IMR-90 (cell line): ENCODE measurements at regions not wholly inside any gene's neighbourhood (a gene's known extent, or its start where the extent isn't known, plus 50 kb on each side); places are given as distances from the start of the nearest gene placed in this dataset.
A peak's percentile ranks its signal among the peaks of the same experiment; 100 is the strongest.

Source experiments
- ATAC-seq: fragments of 200-7000 bp; cut with Tn5 transposase; 2 replicates; pipeline ENCODE4 v1.9.1; 2020; ENCODE audit warnings: low read depth, mild to moderate bottlenecking, moderate library complexity
- BruUV-seq: library from RNA; stranded (reverse); fragments of 400-500 nt; replicated peaks from 2 replicates; lab custom pipeline; 2021; lab: Mats Ljungman, UMichigan
- CTCF ChIA-PET: fragments of 300-600 bp; formaldehyde crosslinking; extraction: SDS; loops from one replicate; lab custom pipeline; 2021; ENCODE audit warnings: antibody characterized with exemption; lab: Yijun Ruan, JAX
- POLR2A ChIA-PET: fragments of 300-600 bp; sonication (Branson Sonifier 250); formaldehyde crosslinking; loops from one replicate; lab custom pipeline; 2022; ENCODE audit warnings: antibody characterized with exemption; ENCODE audit not compliant: unreplicated experiment; lab: Charles Lee
- DNase-seq: peaks from one replicate; pipeline ENCODE4 v3.0.0; 2013
- H2AFZ ChIP-seq: replicated peaks from 2 replicates; pipeline ENCODE3; 2013; ENCODE audit warnings: low read length, mild to moderate bottlenecking; ENCODE audit not compliant: poor library complexity
- H2AK5ac ChIP-seq: 2 replicates; pipeline ENCODE4 v1.6.1; 2013; ENCODE audit warnings: low read depth, low read length, inconsistent platforms
- H2AK9ac ChIP-seq: replicated peaks from 2 replicates; pipeline ENCODE3; 2013; ENCODE audit warnings: mild to moderate bottlenecking, low read depth, low read length, moderate library complexity; ENCODE audit not compliant: poor library complexity
- H2BK120ac ChIP-seq: 2 replicates; pipeline ENCODE4 v1.6.1; 2013; ENCODE audit warnings: low read depth, low read length, inconsistent platforms
- H2BK15ac ChIP-seq: 3 replicates; pipeline ENCODE4 v1.6.1; 2013; ENCODE audit warnings: low read depth, low read length, inconsistent platforms
- H2BK20ac ChIP-seq: 2 replicates; pipeline ENCODE4 v1.6.1; 2013; ENCODE audit warnings: low read depth, mild to moderate bottlenecking, inconsistent platforms, low read length, moderate library complexity
- H2BK5ac ChIP-seq: 2 replicates; pipeline ENCODE4 v1.6.1; 2013; ENCODE audit warnings: mild to moderate bottlenecking, low read depth, low read length, inconsistent platforms; ENCODE audit not compliant: poor library complexity, severe bottlenecking
- H3K14ac ChIP-seq: replicated peaks from 2 replicates; pipeline ENCODE4 v1.6.1; 2013; ENCODE audit warnings: low read depth, low read length, inconsistent platforms
- H3K18ac ChIP-seq: 2 replicates; pipeline ENCODE4 v1.6.1; 2013; ENCODE audit warnings: low read depth, low read length, control low read depth
- H3K23ac ChIP-seq: 2 replicates; pipeline ENCODE4 v1.6.1; 2013; ENCODE audit warnings: low read depth, low read length, inconsistent platforms
- H3K27ac ChIP-seq: 2 replicates; pipeline ENCODE4 v1.5.1; 2013; ENCODE audit warnings: mild to moderate bottlenecking, control low read depth, low read length; ENCODE audit not compliant: insufficient read depth
- H3K27me3 ChIP-seq: 2 replicates; pipeline ENCODE4 v1.6.1; 2013; ENCODE audit warnings: low read length; ENCODE audit not compliant: control insufficient read depth, insufficient read depth
- H3K36me3 ChIP-seq: 2 replicates; pipeline ENCODE4 v1.6.1; 2013; ENCODE audit warnings: low read length, mixed read lengths; ENCODE audit not compliant: control insufficient read depth, insufficient read depth
- H3K4ac ChIP-seq: 2 replicates; pipeline ENCODE4 v1.6.1; 2013; ENCODE audit warnings: low read depth, low read length, inconsistent platforms
- H3K4me1 ChIP-seq: 2 replicates; pipeline ENCODE4 v1.6.1; 2013; ENCODE audit warnings: low read length, mixed read lengths; ENCODE audit not compliant: control insufficient read depth, insufficient read depth
- H3K4me2 ChIP-seq: 2 replicates; pipeline ENCODE4 v1.6.1; 2013; ENCODE audit warnings: low read depth, mild to moderate bottlenecking, control low read depth, low read length, moderate library complexity
- H3K4me3 ChIP-seq: 2 replicates; pipeline ENCODE4 v1.5.1; 2013; ENCODE audit warnings: low read depth, mild to moderate bottlenecking, control low read depth, low read length, moderate library complexity; ENCODE audit not compliant: insufficient read depth
- H3K56ac ChIP-seq: 2 replicates; pipeline ENCODE4 v1.6.1; 2013; ENCODE audit warnings: low read length, inconsistent platforms; ENCODE audit not compliant: insufficient read depth; ENCODE audit errors: extremely low read depth
- H3K79me1 ChIP-seq, 2 experiments: 2 replicates each; pipeline ENCODE4 v1.6.1; 2013; ENCODE audit warnings: low read length in 2 of 2, inconsistent platforms in 1 of 2, low read depth in 1 of 2
- H3K9ac ChIP-seq: 2 replicates; pipeline ENCODE4 v1.6.1; 2013; ENCODE audit warnings: low read depth, low read length, control low read depth
- H3K9me1 ChIP-seq: 2 replicates; pipeline ENCODE4 v1.6.1; 2013; ENCODE audit warnings: low read length, inconsistent platforms; ENCODE audit not compliant: insufficient read depth
- H3K9me3 ChIP-seq: 2 replicates; pipeline ENCODE4 v1.6.1; 2013; ENCODE audit warnings: low read length; ENCODE audit not compliant: control insufficient read depth, insufficient read depth
- H4K20me1 ChIP-seq: 2 replicates; pipeline ENCODE4 v1.6.1; 2013; ENCODE audit warnings: low read length, inconsistent platforms; ENCODE audit not compliant: insufficient read depth
- H4K5ac ChIP-seq: 2 replicates; pipeline ENCODE4 v1.6.1; 2013; ENCODE audit warnings: mild to moderate bottlenecking, low read depth, low read length, control low read depth
- H4K8ac ChIP-seq, 2 experiments: 2 replicates each; pipeline ENCODE4 v1.6.1; 2013; ENCODE audit warnings: low read depth in 2 of 2, low read length in 2 of 2, control low read depth in 1 of 2, inconsistent platforms in 1 of 2
- H4K91ac ChIP-seq: 2 replicates; pipeline ENCODE4 v1.6.1; 2013; ENCODE audit warnings: low read depth, low read length, inconsistent platforms; ENCODE audit not compliant: insufficient read depth
- CEBPB ChIP-seq: IDR thresholded peaks from 2 replicates; pipeline ENCODE4 v1.6.1; 2012; ENCODE audit warnings: low read depth, low read length, improper control_type of control experiment
- CTCF ChIP-seq: conservative IDR thresholded peaks from 2 replicates; pipeline ENCODE4 v1.5.1; 2012; ENCODE audit warnings: mild to moderate bottlenecking, low read depth, low read length, improper control_type of control experiment
- MAFK ChIP-seq: IDR thresholded peaks from 2 replicates; pipeline ENCODE4 v1.6.1; 2012; ENCODE audit warnings: low read depth, low read length, improper control_type of control experiment
- MAZ ChIP-seq: IDR thresholded peaks from 2 replicates; pipeline ENCODE4 v1.6.1; 2012; ENCODE audit warnings: low read depth, mild to moderate bottlenecking, low read length, improper control_type of control experiment, moderate library complexity, borderline replicate concordance
- MXI1 ChIP-seq: IDR thresholded peaks from 2 replicates; pipeline ENCODE4 v1.6.1; 2012; ENCODE audit warnings: low read depth, mild to moderate bottlenecking, low read length, moderate library complexity, borderline replicate concordance
- NFE2L2 ChIP-seq: fragments of 150-350 bp; IDR thresholded peaks from 2 replicates; pipeline ENCODE4 v1.6.1; 2016; ENCODE audit warnings: low read depth, mild to moderate bottlenecking, low read length
- POLR2A ChIP-seq: IDR thresholded peaks from 2 replicates; pipeline ENCODE4 v1.6.1; 2012; ENCODE audit warnings: mild to moderate bottlenecking, low read depth, low read length
- RAD21 ChIP-seq: IDR thresholded peaks from 2 replicates; pipeline ENCODE4 v1.6.1; 2012; ENCODE audit warnings: low read length, improper control_type of control experiment
- RCOR1 ChIP-seq: IDR thresholded peaks from 2 replicates; pipeline ENCODE4 v1.6.1; 2012; ENCODE audit warnings: mild to moderate bottlenecking, low read length, improper control_type of control experiment; ENCODE audit not compliant: insufficient replicate concordance
- RFX5 ChIP-seq: IDR thresholded peaks from 2 replicates; pipeline ENCODE4 v1.8.0; 2012; ENCODE audit warnings: low read depth, mild to moderate bottlenecking, low read length, moderate library complexity
- USF2 ChIP-seq: fragments of 150-350 bp; IDR thresholded peaks from 2 replicates; pipeline ENCODE4 v1.6.1; 2017; ENCODE audit warnings: mild to moderate bottlenecking, antibody characterized with exemption, low read length, low read depth
- WGBS, 2 experiments: methylation state at CpG; one replicate each; pipeline versions ENCODE4 v1.1.5 to v1.1.7; 2013; ENCODE audit warnings: missing lambda C conversion rate in 2 of 2; ENCODE audit not compliant: insufficient read length in 1 of 2; ENCODE audit errors: extremely low coverage in 2 of 2; 5-methylcytosine and 5-hydroxymethylcytosine counted together
- dilution Hi-C: fragments of 300-500 bp; cut with HindIII; formaldehyde crosslinking; loops from one replicate; pipeline ENCODE4 v1.14.3; 2018; ENCODE audit warnings: low sequenced_read_pairs; ENCODE audit not compliant: unreplicated experiment
- in situ Hi-C: fragments of 300-500 bp; cut with MboI; formaldehyde crosslinking; loops from 3 replicates; pipeline ENCODE4 v1.14.3; 2019; ENCODE audit warnings: low sequenced_read_pairs, inconsistent platforms, mixed read lengths
- intact Hi-C: fragments of 100-400 bp; cut with micrococcal nuclease; formaldehyde crosslinking; loops from 2 replicates; pipeline ENCODE4 v1.10.0; 2022

GRCh38 chr7:92909686-92910475, 73.5 kb upstream of the CDK6 start:
- intact Hi-C loops (loop anchor here (10.0 kb wide), 2 partner anchors 145 to 265 kb away; no protein-coding TSS in a partner anchor), in situ Hi-C loops (no loop called here), dilution Hi-C loops (no loop called here)
- no peak overlapping the region for H2BK120ac ChIP-seq
- no peak overlapping the region for H2BK20ac ChIP-seq
- POLR2A ChIA-PET = no interaction called here
- H3K14ac ChIP-seq = no peak overlapping the region
- H3K4me3 ChIP-seq = no peak overlapping the region
- DNase-seq = no peak
- H4K5ac ChIP-seq = peak overlapping the region; percentile 47; the same call in 1 of the 2 replicates
- H2BK5ac ChIP-seq = no peak overlapping the region
- H3K23ac ChIP-seq = no peak overlapping the region
- no peaks in the 10 kb centered on the region for H4K20me1 ChIP-seq
- H3K18ac ChIP-seq = peak overlapping the region; percentile 85; the same call in 1 of the 2 replicates
- H2AK5ac ChIP-seq = no peak overlapping the region
- H4K91ac ChIP-seq = no peak overlapping the region
- no peak overlapping the region for H2AK9ac ChIP-seq
- no peak overlapping the region for H2AFZ ChIP-seq
- H3K4me2 ChIP-seq = no peak overlapping the region
- no peaks in the 10 kb centered on the region for H3K36me3 ChIP-seq
- H3K27ac ChIP-seq = no peak overlapping the region
- no peak overlapping the region for H3K4ac ChIP-seq
- H3K79me1 ChIP-seq = peaks cover 0 to 1% of the 10 kb centered on the region in 2 experiments; a peak in 1 of 4 replicates
- no peaks in the 10 kb centered on the region for H3K9me3 ChIP-seq
- no CpG with 5 or more reads among the region's 2 CpGs for WGBS, 2 experiments
- TF ChIP-seq CEBPB (no peak), RAD21 (no peak), NFE2L2 (no peak), CTCF (no peak), POLR2A (no peak), MAFK (no peak), MXI1 (no peak), USF2 (no peak), RFX5 (no peak), MAZ (no peak), RCOR1 (no peak)
- H3K4me1 ChIP-seq = peaks cover 1% of the 10 kb centered on the region; the same call in 1 of the 2 replicates
- no peak for ATAC-seq
- CTCF ChIA-PET = no interaction called here
- H4K8ac ChIP-seq = no peak overlapping the region
- no peak overlapping the region for H3K9ac ChIP-seq
- no TSS peak for BruUV-seq
- peaks cover 2% of the 10 kb centered on the region for H3K9me1 ChIP-seq
- H2BK15ac ChIP-seq = no peak overlapping the region
- H3K27me3 ChIP-seq = no peaks in the 10 kb centered on the region
- no peak overlapping the region for H3K56ac ChIP-seq
